Endothelial cell (in vitro differentiated cells): ENCODE measurements at regions not wholly inside any gene's neighbourhood (a gene's known extent, or its start where the extent isn't known, plus 50 kb on each side); places are given as distances from the start of the nearest gene placed in this dataset.
"Not testable (repeated sequence)": the region's sequence is repeated elsewhere in the genome, so short reads cannot be mapped to it uniquely, and the experiment has no call there.

Source experiments
- DNase-seq: peaks from one replicate; pipeline ENCODE4 v3.0.0; 2021; ENCODE audit warnings: low spot score
- H3K27ac Mint-ChIP-seq: one replicate; pipeline ENCODE4 v1.8.0; 2021; ENCODE audit warnings: mixed read lengths, inconsistent platforms; ENCODE audit not compliant: unreplicated experiment
- H3K27me3 Mint-ChIP-seq: one replicate; pipeline ENCODE4 v1.8.0; 2021; ENCODE audit warnings: mild to moderate bottlenecking, moderate library complexity, mixed read lengths, inconsistent platforms; ENCODE audit not compliant: unreplicated experiment
- H3K36me3 Mint-ChIP-seq: one replicate; pipeline ENCODE4 v1.8.0; 2021; ENCODE audit warnings: mild to moderate bottlenecking, low read depth, mixed read lengths, inconsistent platforms; ENCODE audit not compliant: unreplicated experiment
- H3K4me1 Mint-ChIP-seq: one replicate; pipeline ENCODE4 v1.8.0; 2021; ENCODE audit warnings: mild to moderate bottlenecking, mixed read lengths, inconsistent platforms; ENCODE audit not compliant: unreplicated experiment
- H3K4me3 Mint-ChIP-seq: one replicate; pipeline ENCODE4 v1.8.0; 2021; ENCODE audit warnings: mild to moderate bottlenecking, mixed read lengths, inconsistent platforms; ENCODE audit not compliant: unreplicated experiment
- H3K9me3 Mint-ChIP-seq: one replicate; pipeline ENCODE4 v1.8.0; 2021; ENCODE audit warnings: mixed read lengths, inconsistent platforms; ENCODE audit not compliant: unreplicated experiment
- TF ChIP-seq, protein P1 (sequence below): fragments of 200-600 bp; sonication (generic); IDR thresholded peaks from one replicate; pipeline ENCODE4 v1.5.0; 2021; ENCODE audit warnings: antibody characterized with exemption; ENCODE audit not compliant: unreplicated experiment

DNA sequence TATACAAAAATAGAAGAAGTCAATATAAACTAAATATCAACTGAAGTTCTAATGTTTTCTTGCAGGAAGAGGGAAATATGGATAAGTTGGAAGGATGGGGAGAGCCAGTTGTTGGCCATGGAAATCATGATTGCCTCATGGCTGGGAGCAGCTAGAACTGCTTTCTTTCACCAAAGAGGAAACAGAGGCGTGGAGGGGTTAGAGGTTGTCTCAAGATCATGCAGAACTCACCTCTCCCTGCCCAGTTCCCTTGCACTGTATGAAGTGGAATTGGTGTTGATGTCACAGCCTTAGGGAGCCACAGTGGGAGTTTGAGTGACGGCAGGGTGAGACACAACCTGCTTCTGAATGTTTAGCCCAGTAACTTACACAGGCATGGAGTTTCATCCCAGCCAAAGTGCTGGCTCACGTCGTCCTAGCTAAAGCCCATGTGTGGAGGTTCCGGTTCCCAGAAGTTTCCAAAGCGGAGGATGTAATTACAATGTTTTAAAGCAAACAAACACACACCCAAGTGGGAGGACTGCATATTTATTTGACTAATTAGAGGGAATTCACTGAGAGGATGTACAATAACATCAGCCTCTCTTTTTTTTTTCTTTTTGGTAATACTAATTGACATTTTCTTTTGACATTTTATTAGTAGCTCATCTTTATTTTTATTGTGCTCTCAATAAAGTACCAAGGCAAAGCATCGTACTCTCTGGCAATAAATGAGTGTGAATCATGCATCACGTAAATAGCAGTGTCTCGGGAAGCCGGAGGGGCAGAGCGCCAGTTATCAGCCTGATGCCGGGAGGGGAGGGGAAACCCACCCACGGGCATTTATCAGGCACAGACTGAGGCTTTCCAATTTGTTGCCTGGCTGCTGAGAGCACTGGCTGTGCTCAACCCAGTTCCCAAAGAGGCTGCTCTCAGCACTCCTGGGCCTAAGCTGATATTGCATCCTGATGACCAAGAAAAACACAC, 118.7 kb upstream of the CDH5 start:
- Mint-ChIP-seq H3K27ac (no peak overlapping the region), H3K4me1 (peaks cover 15% of the 10 kb centered on the region), H3K36me3 (no peaks in the 10 kb centered on the region), H3K27me3 (no peaks in the 10 kb centered on the region), H3K4me3 (no peak overlapping the region), H3K9me3 (peaks cover 6% of the 10 kb centered on the region)
- no peak for DNase-seq
- TF ChIP-seq, protein P1, sequence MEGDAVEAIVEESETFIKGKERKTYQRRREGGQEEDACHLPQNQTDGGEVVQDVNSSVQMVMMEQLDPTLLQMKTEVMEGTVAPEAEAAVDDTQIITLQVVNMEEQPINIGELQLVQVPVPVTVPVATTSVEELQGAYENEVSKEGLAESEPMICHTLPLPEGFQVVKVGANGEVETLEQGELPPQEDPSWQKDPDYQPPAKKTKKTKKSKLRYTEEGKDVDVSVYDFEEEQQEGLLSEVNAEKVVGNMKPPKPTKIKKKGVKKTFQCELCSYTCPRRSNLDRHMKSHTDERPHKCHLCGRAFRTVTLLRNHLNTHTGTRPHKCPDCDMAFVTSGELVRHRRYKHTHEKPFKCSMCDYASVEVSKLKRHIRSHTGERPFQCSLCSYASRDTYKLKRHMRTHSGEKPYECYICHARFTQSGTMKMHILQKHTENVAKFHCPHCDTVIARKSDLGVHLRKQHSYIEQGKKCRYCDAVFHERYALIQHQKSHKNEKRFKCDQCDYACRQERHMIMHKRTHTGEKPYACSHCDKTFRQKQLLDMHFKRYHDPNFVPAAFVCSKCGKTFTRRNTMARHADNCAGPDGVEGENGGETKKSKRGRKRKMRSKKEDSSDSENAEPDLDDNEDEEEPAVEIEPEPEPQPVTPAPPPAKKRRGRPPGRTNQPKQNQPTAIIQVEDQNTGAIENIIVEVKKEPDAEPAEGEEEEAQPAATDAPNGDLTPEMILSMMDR = no peak

DNA sequence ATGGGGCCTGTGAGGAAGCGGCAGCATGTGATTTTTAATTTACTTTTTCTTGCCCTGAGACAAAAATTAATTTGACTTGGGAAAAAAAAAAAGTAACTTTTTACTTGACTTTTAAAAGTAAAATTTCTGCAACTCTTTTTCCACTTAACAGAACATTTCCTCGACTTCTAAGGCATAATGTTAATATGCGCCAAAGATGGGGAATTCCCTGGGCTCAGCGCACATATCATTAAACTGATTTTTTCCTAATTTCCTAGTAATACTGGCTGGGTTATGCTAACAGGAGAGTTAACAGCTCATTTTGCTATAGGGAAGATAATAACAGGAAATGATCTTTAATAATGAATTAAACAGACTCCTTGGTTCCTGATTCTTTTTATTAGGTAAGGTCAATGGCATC, 120.6 kb upstream of the CDH5 start:
- Mint-ChIP-seq H3K27ac (no peak overlapping the region), H3K4me1 (peaks cover 15% of the 10 kb centered on the region), H3K27me3 (no peaks in the 10 kb centered on the region), H3K4me3 (no peak overlapping the region), H3K9me3 (peaks cover 6% of the 10 kb centered on the region), H3K36me3 (no peaks in the 10 kb centered on the region)
- no peak for DNase-seq
- TF ChIP-seq, protein P1 = no peak

DNA sequence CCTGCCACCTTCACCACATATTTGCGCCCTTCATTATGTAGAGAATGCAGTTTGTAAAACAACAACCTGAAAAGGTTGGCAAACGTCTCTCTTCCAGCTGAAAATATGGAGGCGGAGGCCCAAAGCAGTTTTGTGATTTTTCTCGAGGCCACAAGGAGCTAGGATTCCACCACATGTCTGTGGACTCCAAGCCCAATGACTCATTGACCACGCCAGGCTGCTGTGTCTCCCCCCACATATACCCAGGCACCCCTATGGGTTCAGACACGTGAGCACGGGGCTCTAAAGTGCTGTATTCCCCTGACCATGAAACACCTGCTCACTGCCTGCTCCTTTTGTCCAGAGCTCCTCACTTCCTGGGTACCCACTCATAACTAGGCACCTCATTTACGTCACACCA, 121.4 kb upstream of the CDH5 start:
- Mint-ChIP-seq H3K27me3 (no peaks in the 10 kb centered on the region), H3K4me1 (peaks cover 10% of the 10 kb centered on the region), H3K9me3 (peaks cover 6% of the 10 kb centered on the region), H3K4me3 (no peak overlapping the region), H3K27ac (no peak overlapping the region), H3K36me3 (peaks cover 4% of the 10 kb centered on the region)
- TF ChIP-seq, protein P1 = no peak
- DNase-seq = no peak

DNA sequence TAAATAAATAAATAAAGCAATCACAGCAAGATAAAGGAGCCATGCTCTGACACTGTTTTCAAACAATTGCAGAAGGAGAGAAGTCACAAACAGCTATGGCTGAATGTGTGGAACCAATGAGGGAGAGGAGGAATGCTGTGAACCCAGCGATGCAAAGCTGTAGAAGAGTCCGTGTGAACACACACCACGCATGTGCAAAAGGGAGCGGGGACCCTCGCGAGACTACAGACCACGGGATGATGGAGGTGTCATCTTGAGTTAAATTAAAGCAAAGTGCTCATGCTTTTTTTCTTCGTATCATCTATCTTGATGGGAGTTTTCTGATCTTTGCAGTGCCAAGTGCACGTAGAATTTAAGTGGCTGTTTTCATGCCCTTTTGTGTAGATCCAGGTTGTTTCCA, 123.8 kb upstream of the CDH5 start:
- no peak overlapping the region for H3K27ac Mint-ChIP-seq
- peaks cover 7% of the 10 kb centered on the region for H3K36me3 Mint-ChIP-seq
- H3K4me3 Mint-ChIP-seq = no peak overlapping the region
- DNase-seq = no peak
- no peaks in the 10 kb centered on the region for H3K27me3 Mint-ChIP-seq
- no peaks in the 10 kb centered on the region for H3K4me1 Mint-ChIP-seq
- TF ChIP-seq, protein P1 = no peak
- H3K9me3 Mint-ChIP-seq = peaks cover 6% of the 10 kb centered on the region

DNA sequence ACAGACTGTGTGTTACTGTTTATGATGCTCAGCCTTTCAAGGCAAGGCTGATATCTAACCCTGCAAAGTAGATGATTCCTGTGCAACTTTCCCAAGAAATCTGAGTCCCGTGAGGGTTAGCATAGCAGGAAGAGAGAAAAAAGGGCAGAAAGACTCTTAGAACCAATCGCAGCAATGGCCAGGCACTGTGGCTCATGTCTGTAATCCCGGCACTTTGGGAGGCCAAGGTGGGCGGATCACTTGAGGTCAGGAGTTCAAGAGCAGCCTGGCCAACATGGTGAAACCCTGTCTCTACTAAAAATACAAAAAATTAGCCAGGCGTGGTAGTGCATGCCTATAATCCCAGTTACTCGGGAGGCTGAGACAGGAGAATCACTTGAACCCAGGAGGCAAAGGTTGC, 124.3 kb upstream of the CDH5 start:
- H3K36me3 Mint-ChIP-seq, H3K27ac Mint-ChIP-seq, H3K4me3 Mint-ChIP-seq, H3K4me1 Mint-ChIP-seq, H3K27me3 Mint-ChIP-seq, H3K9me3 Mint-ChIP-seq, DNase-seq: not testable (repeated sequence)
